NB4 (cell line): ENCODE measurements at regions not wholly inside any gene's neighbourhood (a gene's known extent, or its start where the extent isn't known, plus 50 kb on each side); places are given as distances from the start of the nearest gene placed in this dataset.
"Not testable (repeated sequence)": the region's sequence is repeated elsewhere in the genome, so short reads cannot be mapped to it uniquely, and the experiment has no call there.

Experiments
- DNase-seq: peaks from one replicate; pipeline ENCODE4 v3.0.0; 2010; ENCODE audit warnings: low read depth
- H3K4me3 ChIP-seq: one replicate; pipeline ENCODE4 v1.5.1; 2011; ENCODE audit warnings: mild to moderate bottlenecking, low read depth, low read length, moderate library complexity
- CTCF ChIP-seq: IDR thresholded peaks from one replicate; pipeline ENCODE4 v1.5.1; 2012; ENCODE audit warnings: low read depth, low read length
- MAX ChIP-seq: IDR thresholded peaks from 2 replicates; pipeline ENCODE4 v1.6.1; 2011; ENCODE audit warnings: low read depth, low read length
- MYC ChIP-seq: IDR thresholded peaks from 2 replicates; pipeline ENCODE4 v1.6.1; 2011; ENCODE audit warnings: low read depth, low read length
- POLR2A ChIP-seq: IDR thresholded peaks from 2 replicates; pipeline ENCODE4 v1.6.1; 2011; ENCODE audit warnings: mild to moderate bottlenecking; ENCODE audit not compliant: insufficient read length; ENCODE audit errors: extremely low read depth

- TF ChIP-seq CTCF (no peak), MAX (no peak), POLR2A (no peak), MYC (no peak)
- no peak overlapping the region for H3K4me3 ChIP-seq
- DNase-seq, result no peak
Measured at GRCh38 chr3:187497052-187497451, 128.9 kb downstream of the RTP4 start.

GRCh38 chr3:187494056-187494455, 125.9 kb downstream of the RTP4 start:
- not testable (repeated sequence) for DNase-seq, H3K4me3 ChIP-seq

- DNase-seq, result no peak
- H3K4me3 ChIP-seq, result no peak overlapping the region
- no peak for TF ChIP-seq MAX
- TF ChIP-seq POLR2A, result no peak
- no peak for TF ChIP-seq MYC
- no peak for TF ChIP-seq CTCF
Measured at GRCh38 chr3:187491371-187491770, 123.2 kb downstream of the RTP4 start.

- TF ChIP-seq POLR2A (no peak), MAX (no peak), MYC (no peak), CTCF (no peak)
- H3K4me3 ChIP-seq, result no peak overlapping the region
- DNase-seq, result no peak
Measured at GRCh38 chr3:187490366-187490765, 122.2 kb downstream of the RTP4 start.

GRCh38 chr3:187484547-187485295, 116.5 kb downstream of the RTP4 start:
- TF ChIP-seq MYC (no peak), MAX (no peak), POLR2A (no peak), CTCF (no peak)
- no peak overlapping the region for H3K4me3 ChIP-seq
- no peak for DNase-seq

GRCh38 chr3:187481426-187481825, 113.2 kb downstream of the RTP4 start:
- DNase-seq, result no peak
- TF ChIP-seq MYC (no peak), CTCF (no peak), MAX (no peak), POLR2A (no peak)
- no peak overlapping the region for H3K4me3 ChIP-seq

GRCh38 chr3:187475613-187476012, 107.4 kb downstream of the RTP4 start:
- not testable (repeated sequence) for DNase-seq, H3K4me3 ChIP-seq
